ENCODE measurements at regions not wholly inside any gene's neighbourhood (a gene's known extent, or its start where the extent isn't known, plus 50 kb on each side); places are given as distances from the start of the nearest gene placed in this dataset.

- TF ChIP-seq POLR2AphosphoS5 (IDR thresholded peaks at IDR 0.05; ENCODE audit: borderline replicate concordance, low read depth, low read length) = no peak
- TF ChIP-seq FOXP2 (optimal IDR thresholded peaks at IDR 0.05; ENCODE audit: control extremely low read depth, extremely low read length, insufficient read depth) = no peak
Observed at GRCh38 chr14:85313560-85314207, 216.3 kb upstream of the FLRT2 start.
